H1 (cell line): ENCODE measurements at regions not wholly inside any gene's neighbourhood (a gene's known extent, or its start where the extent isn't known, plus 50 kb on each side); places are given as distances from the start of the nearest gene placed in this dataset.
A peak's percentile ranks its signal among the peaks of the same experiment; 100 is the strongest.

Experiments
- CTCF ChIA-PET: fragments of 300-600 bp; sonication (Branson Sonifier 250); formaldehyde crosslinking; loops from one replicate; lab custom pipeline; 2021; ENCODE audit not compliant: partially characterized antibody; lab: Charles Lee
- POLR2A ChIA-PET: fragments of 300-600 bp; sonication (Branson Sonifier 250); formaldehyde crosslinking; loops from one replicate; lab custom pipeline; 2021; ENCODE audit warnings: inconsistent platforms; ENCODE audit not compliant: partially characterized antibody; lab: Charles Lee
- DNase-seq, 2 experiments: peaks; one replicate each; pipeline versions ENCODE4 v3.0.0 to v3.0.0-alpha.2; 2010 to 2022; ENCODE audit warnings: low spot score in 2 of 2, low read depth in 1 of 2, mixed read lengths in 1 of 2
- FAIRE-seq: peaks from 2 replicates; lab custom pipeline; 2011; peaks lifted over from hg19 to GRCh38; lab: Jason Lieb, UNC
- H2AFZ ChIP-seq: 2 replicates; pipeline ENCODE4 v1.8.1; 2012; ENCODE audit warnings: low read length, inconsistent platforms
- H2AK5ac ChIP-seq: 2 replicates; pipeline ENCODE4 v1.6.1; 2013; ENCODE audit warnings: low read depth, low read length
- H2BK120ac ChIP-seq: replicated peaks from 2 replicates; pipeline ENCODE3; 2013; ENCODE audit warnings: low read depth, low read length, inconsistent platforms
- H2BK12ac ChIP-seq: 2 replicates; pipeline ENCODE4 v1.6.1; 2013; ENCODE audit warnings: low read depth, low read length
- H2BK15ac ChIP-seq: 2 replicates; pipeline ENCODE4 v1.6.1; 2013; ENCODE audit warnings: low read length
- H2BK20ac ChIP-seq: 2 replicates; pipeline ENCODE4 v1.6.1; 2013; ENCODE audit warnings: low read length
- H2BK5ac ChIP-seq: 2 replicates; pipeline ENCODE4 v1.6.1; 2013; ENCODE audit warnings: low read depth, low read length
- H3K14ac ChIP-seq: 2 replicates; pipeline ENCODE4 v1.6.1; 2013; ENCODE audit warnings: inconsistent platforms; ENCODE audit not compliant: insufficient read length
- H3K18ac ChIP-seq: 2 replicates; pipeline ENCODE4 v1.6.1; 2013; ENCODE audit warnings: low read length; ENCODE audit errors: extremely low read depth
- H3K23ac ChIP-seq: 2 replicates; pipeline ENCODE4 v1.6.1; 2013; ENCODE audit warnings: inconsistent platforms; ENCODE audit not compliant: insufficient read length
- H3K23me2 ChIP-seq: 2 replicates; pipeline ENCODE4 v1.6.1; 2013; ENCODE audit warnings: low read depth, low read length
- H3K27ac ChIP-seq: 2 replicates; pipeline ENCODE4 v1.6.1; 2011; ENCODE audit warnings: low read depth, low read length, inconsistent platforms
- H3K27me3 ChIP-seq, 4 experiments: replicated peaks in 1 of 4; 1 replicate in 1 of 4; 2 replicates in 3 of 4; pipeline versions ENCODE4 v1.6.1 to v1.8.1; 2011 to 2013; ENCODE audit warnings: low read length in 3 of 4, mild to moderate bottlenecking in 3 of 4, inconsistent platforms in 2 of 4, mixed read lengths in 2 of 4, moderate library complexity in 1 of 4; ENCODE audit not compliant: control insufficient read depth in 3 of 4, insufficient read depth in 3 of 4; ENCODE audit errors: extremely low read depth in 1 of 4
- H3K36me3 ChIP-seq, 4 experiments: 2 replicates each; pipeline versions ENCODE4 v1.6.1 to v1.8.1; 2011 to 2013; ENCODE audit warnings: mild to moderate bottlenecking in 4 of 4, low read length in 3 of 4, moderate library complexity in 2 of 4, control low read depth in 1 of 4, inconsistent platforms in 1 of 4; ENCODE audit not compliant: insufficient read depth in 4 of 4, control insufficient read depth in 2 of 4
- H3K4ac ChIP-seq: replicated peaks from 2 replicates; pipeline ENCODE3; 2013; ENCODE audit warnings: low read length, low read depth, mixed read lengths, inconsistent platforms; ENCODE audit not compliant: insufficient read length
- H3K4me1 ChIP-seq, 4 experiments: replicated peaks in 1 of 4; 1 replicate in 1 of 4; 2 replicates in 3 of 4; pipeline versions ENCODE4 v1.6.1 to v1.8.1; 2011 to 2013; ENCODE audit warnings: low read length in 3 of 4, inconsistent platforms in 2 of 4, mixed read lengths in 1 of 4; ENCODE audit not compliant: insufficient read depth in 4 of 4, control insufficient read depth in 3 of 4
- H3K4me2 ChIP-seq, 2 experiments: 2 replicates each; pipeline versions ENCODE4 v1.6.1 to v1.8.1; 2011 to 2013; ENCODE audit warnings: low read depth in 2 of 2, low read length in 2 of 2, control low read depth in 1 of 2, inconsistent platforms in 1 of 2, mild to moderate bottlenecking in 1 of 2; ENCODE audit not compliant: insufficient read depth in 1 of 2
- H3K4me3 ChIP-seq, 4 experiments: fragments of 200-600, 300-600 bp in 1 of 4; sonication (generic), shearing (Covaris generic), sonication (Bioruptor Twin) in 1 of 4; 2 replicates each; pipeline versions ENCODE4 v1.5.1 to v1.8.1; 2011 to 2016; ENCODE audit warnings: low read length in 4 of 4, low read depth in 3 of 4, control low read depth in 2 of 4, inconsistent platforms in 2 of 4, mild to moderate bottlenecking in 2 of 4, mixed read lengths in 1 of 4, moderate library complexity in 1 of 4; ENCODE audit not compliant: insufficient read depth in 2 of 4; ENCODE audit errors: extremely low read depth in 1 of 4
- H3K56ac ChIP-seq: replicated peaks from 2 replicates; pipeline ENCODE3; 2013; ENCODE audit warnings: low read depth, mild to moderate bottlenecking, mixed read lengths, low read length, inconsistent platforms; ENCODE audit not compliant: insufficient read length
- H3K79me1 ChIP-seq: 2 replicates; pipeline ENCODE4 v1.6.1; 2013; ENCODE audit warnings: low read depth, low read length, control low read depth
- H3K79me2 ChIP-seq, 2 experiments: 2 replicates each; pipeline versions ENCODE4 v1.6.1 to v1.8.1; 2012 to 2013; ENCODE audit warnings: low read length in 2 of 2, mild to moderate bottlenecking in 2 of 2, inconsistent platforms in 1 of 2; ENCODE audit not compliant: insufficient read depth in 2 of 2, control insufficient read depth in 1 of 2
- H3K9ac ChIP-seq, 4 experiments: replicated peaks in 1 of 4; 1 replicate in 1 of 4; 2 replicates in 3 of 4; pipeline versions ENCODE4 v1.6.1 to v1.8.1; 2011 to 2013; ENCODE audit warnings: low read depth in 3 of 4, low read length in 3 of 4, control low read depth in 2 of 4, mild to moderate bottlenecking in 2 of 4, moderate library complexity in 2 of 4, inconsistent platforms in 1 of 4; ENCODE audit errors: extremely low read depth in 1 of 4
- H3K9me3 ChIP-seq, 2 experiments: 2 replicates each; pipeline versions ENCODE4 v1.6.1 to v1.8.1; 2012 to 2013; ENCODE audit warnings: mild to moderate bottlenecking in 2 of 2, moderate library complexity in 2 of 2, control low read depth in 1 of 2, inconsistent platforms in 1 of 2, low read depth in 1 of 2, low read length in 1 of 2, mixed read lengths in 1 of 2; ENCODE audit not compliant: insufficient read depth in 2 of 2
- H4K20me1 ChIP-seq, 2 experiments: replicated peaks in 1 of 2; 2 replicates each; pipeline versions ENCODE3 to v1.8.1; 2011 to 2013; ENCODE audit warnings: inconsistent platforms in 2 of 2, low read length in 2 of 2, mild to moderate bottlenecking in 1 of 2; ENCODE audit not compliant: insufficient read depth in 2 of 2, control insufficient read depth in 1 of 2
- H4K5ac ChIP-seq: 2 replicates; pipeline ENCODE4 v1.6.1; 2013; ENCODE audit warnings: low read length, low read depth, mixed read lengths, inconsistent platforms; ENCODE audit not compliant: insufficient read length
- H4K8ac ChIP-seq: 2 replicates; pipeline ENCODE4 v1.8.0; 2013; ENCODE audit warnings: mild to moderate bottlenecking, moderate library complexity, low read length, inconsistent platforms; ENCODE audit not compliant: insufficient read depth; ENCODE audit errors: extremely low read depth
- H4K91ac ChIP-seq: replicated peaks from 2 replicates; pipeline ENCODE3; 2013; ENCODE audit warnings: low read length, mixed read lengths, inconsistent platforms; ENCODE audit not compliant: insufficient read length
- EGR1 ChIP-seq: IDR thresholded peaks from 2 replicates; pipeline ENCODE4 v1.6.1; 2011; ENCODE audit warnings: low read depth, low read length, borderline replicate concordance
- GTF2F1 ChIP-seq: IDR thresholded peaks from 2 replicates; pipeline ENCODE4 v1.6.1; 2012; ENCODE audit warnings: low read depth, low read length, improper control_type of control experiment, borderline replicate concordance
- HDAC6 ChIP-seq: IDR thresholded peaks from one replicate; pipeline ENCODE4 v1.7.1; 2012; ENCODE audit warnings: low read depth, mild to moderate bottlenecking, inconsistent platforms, low read length, moderate library complexity
- JUND ChIP-seq: IDR thresholded peaks from 2 replicates; pipeline ENCODE4 v1.6.1; 2011; ENCODE audit warnings: mild to moderate bottlenecking, improper control_type of control experiment, low read length
- KDM1A ChIP-seq: fragments of 200-600, 300-600 bp; sonication (generic); IDR thresholded peaks from 2 replicates; pipeline ENCODE4 v1.7.1; 2016; ENCODE audit warnings: mild to moderate bottlenecking, low read length, borderline replicate concordance
- KDM4A ChIP-seq: IDR thresholded peaks from one replicate; pipeline ENCODE4 v1.7.1; 2012; ENCODE audit warnings: low read depth, mild to moderate bottlenecking, moderate library complexity, low read length, inconsistent platforms; ENCODE audit not compliant: severe bottlenecking
- MAFK ChIP-seq: IDR thresholded peaks from 2 replicates; pipeline ENCODE4 v1.6.1; 2012; ENCODE audit warnings: low read depth, mild to moderate bottlenecking, improper control_type of control experiment, low read length
- PHF8 ChIP-seq: fragments of 200-600 bp; sonication (generic); conservative IDR thresholded peaks from 2 replicates; pipeline ENCODE4 v1.7.1; 2012; ENCODE audit warnings: low read depth, mild to moderate bottlenecking, inconsistent platforms, low read length, moderate library complexity
- ZNF274 ChIP-seq: IDR thresholded peaks from 2 replicates; pipeline ENCODE4 v1.7.0; 2012; ENCODE audit warnings: low read length, borderline replicate concordance; ENCODE audit errors: extremely low read depth
- WGBS, 2 experiments: shearing (Covaris generic) in 1 of 2; methylation state at CpG; one replicate each; pipeline versions ENCODE4 v1.1.6 to v1.1.7; 2013 to 2015; ENCODE audit warnings: low lambda C conversion rate in 2 of 2, mixed read lengths in 2 of 2, inconsistent platforms in 1 of 2, low coverage in 1 of 2, missing lambda C conversion rate in 1 of 2; ENCODE audit not compliant: insufficient replicate concordance in 2 of 2, insufficient coverage in 1 of 2, insufficient read length in 1 of 2; ENCODE audit errors: extremely low coverage in 1 of 2, missing lambda C conversion rate in 1 of 2; 5-methylcytosine and 5-hydroxymethylcytosine counted together

GRCh38 chr6:33513213-33513612, 58.8 kb downstream of the ZBTB9 start:
- Histone ChIP-seq H3K23me2 (peaks cover 4% of the 10 kb centered on the region; the same call in 1 of the 2 replicates), H3K14ac (no peak overlapping the region), H3K9ac (no peak overlapping the region), H4K91ac (no peak overlapping the region), H3K79me1 (no peaks in the 10 kb centered on the region), H3K18ac (no peak overlapping the region), H2BK20ac (0 out of 2 replicates have a peak overlapping the region, but pooled peaks have one; percentile 48), H4K8ac (no peak overlapping the region), H2BK120ac (no peak overlapping the region)
- TF ChIP-seq JUND: no peak
- TF ChIP-seq KDM4A: no peak
- no peak for TF ChIP-seq KDM1A
- TF ChIP-seq PHF8: no peak
- no peak for TF ChIP-seq EGR1
- no peak for TF ChIP-seq MAFK
- TF ChIP-seq ZNF274: no peak
- no peak for TF ChIP-seq GTF2F1
- no peak for TF ChIP-seq HDAC6
- TF ChIP-seq, all 59 proteins: peak for 0
- Histone ChIP-seq H3K27ac (no peak overlapping the region), H2AK5ac (no peak overlapping the region), H3K4me1 (peaks cover 0 to 8% (median 1%) of the 10 kb centered on the region in 4 experiments; a peak in 2 of 7 replicates), H4K20me1 (no peaks in the 10 kb centered on the region), H3K27me3 (peaks cover 0 to 2% (median 0%) of the 10 kb centered on the region in 4 experiments; a peak in 2 of 7 replicates), H2BK15ac (no peak overlapping the region), H3K23ac (no peak overlapping the region), H2AFZ (no peak overlapping the region), H3K9me3 (no peaks in the 10 kb centered on the region), H3K4me3 (no peak overlapping the region), H2BK5ac (no peak overlapping the region), H3K36me3 (no peaks in the 10 kb centered on the region), H3K79me2 (no peaks in the 10 kb centered on the region), H3K4me2 (no peak overlapping the region), H3K56ac (no peak overlapping the region), H3K4ac (no peak overlapping the region), H2BK12ac (no peak overlapping the region), H4K5ac (no peak overlapping the region)
- CTCF ChIA-PET: interaction anchor here (0.7 to 2.9 kb wide), 12 partner anchors 10 to 130 kb away, joined by 3 to 18 read pairs (median 6); no protein-coding TSS in a partner anchor
- POLR2A ChIA-PET: interaction anchor here (1.2 to 1.3 kb wide), 2 partner anchors 7 to 9 kb away, joined by 3 to 4 read pairs; no protein-coding TSS in a partner anchor
- WGBS, 2 experiments: 88% methylated on average over 1 of the region's 1 CpG; no CpG with 5 or more reads in 1 of the 2 experiments
- FAIRE-seq: no peak
- no peak for DNase-seq
